GM19240 (cell line): ENCODE measurements at regions not wholly inside any gene's neighbourhood (a gene's known extent, or its start where the extent isn't known, plus 50 kb on each side); places are given as distances from the start of the nearest gene placed in this dataset.

Source experiments
- DNase-seq: peaks from one replicate; pipeline ENCODE4 v3.0.0; 2011; ENCODE audit warnings: low spot score; ENCODE audit not compliant: insufficient read length

DNA sequence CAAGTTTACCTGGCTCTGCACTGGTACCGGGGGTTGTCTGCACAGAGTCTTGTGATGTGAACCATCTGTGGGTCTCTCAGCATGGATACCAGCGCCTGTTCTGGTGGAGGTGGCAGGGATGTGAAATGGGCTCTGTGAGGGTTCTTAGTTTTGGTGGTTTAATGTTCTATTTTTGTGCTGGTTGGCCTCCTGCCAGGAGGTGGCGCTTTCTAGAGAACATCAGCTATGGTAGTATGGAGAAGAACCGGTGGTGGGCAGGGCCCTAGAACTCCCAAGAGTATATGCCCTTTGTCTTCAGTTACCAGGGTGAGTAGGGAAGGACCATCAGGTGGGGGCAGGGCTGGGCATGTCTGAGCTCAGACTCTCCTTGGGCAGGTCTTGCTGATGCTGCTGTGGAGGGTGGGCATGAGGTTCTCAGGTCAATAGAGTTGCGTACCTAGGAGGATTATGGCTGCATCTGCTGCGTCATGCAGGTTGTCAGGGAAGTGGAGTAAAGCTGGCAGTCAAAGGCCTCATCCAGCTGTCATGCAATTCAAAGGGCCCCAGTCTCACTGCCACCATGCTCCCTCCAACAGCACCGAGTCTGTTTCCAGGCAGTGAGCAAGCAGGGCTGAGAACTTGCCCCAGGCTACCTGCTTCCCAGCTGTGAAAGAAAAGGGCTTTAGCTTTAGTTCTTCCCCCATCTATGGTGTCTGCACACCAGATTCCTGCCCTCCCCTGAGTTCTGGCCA, 278.0 kb downstream of the METTL4 start:
- DNase-seq: no peak

DNA sequence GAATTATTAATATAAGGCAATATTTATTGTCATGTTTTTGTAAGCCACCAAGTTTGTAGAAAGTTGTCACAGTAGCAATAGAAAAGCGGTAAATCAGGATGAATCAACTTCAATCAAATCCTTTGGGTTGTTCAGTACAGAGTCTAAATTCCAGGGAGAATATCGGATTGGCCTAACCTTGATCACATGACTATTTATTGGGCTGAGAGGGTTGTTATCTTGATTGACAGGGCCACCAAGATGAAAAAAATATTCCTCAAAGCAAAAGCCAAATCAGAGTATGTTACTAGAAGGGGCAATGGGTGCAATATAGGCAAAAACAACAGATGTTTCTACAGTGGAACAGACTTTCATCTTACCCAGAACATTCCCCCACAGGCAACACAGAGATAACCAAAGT, 270.0 kb downstream of the METTL4 start:
- DNase-seq: no peak

DNA sequence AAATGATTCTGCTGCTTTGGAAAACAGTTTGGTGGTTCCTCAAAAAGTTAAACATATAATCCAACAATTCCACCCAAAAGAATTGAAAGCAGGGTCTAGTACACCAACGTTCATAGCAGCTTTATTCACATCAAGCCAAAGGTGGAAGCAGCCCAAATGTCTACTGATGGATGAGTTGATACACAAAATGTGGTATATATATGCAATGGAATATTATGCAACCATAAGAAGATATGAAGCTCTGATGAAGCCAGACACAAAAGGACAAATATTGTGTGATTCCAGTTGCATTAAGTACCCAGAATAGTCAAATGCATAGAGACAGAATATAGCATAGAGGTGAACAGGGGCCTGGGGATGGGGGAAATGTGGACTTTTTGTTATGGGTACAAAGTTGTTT, 269.3 kb downstream of the METTL4 start:
- no peak for DNase-seq

DNA sequence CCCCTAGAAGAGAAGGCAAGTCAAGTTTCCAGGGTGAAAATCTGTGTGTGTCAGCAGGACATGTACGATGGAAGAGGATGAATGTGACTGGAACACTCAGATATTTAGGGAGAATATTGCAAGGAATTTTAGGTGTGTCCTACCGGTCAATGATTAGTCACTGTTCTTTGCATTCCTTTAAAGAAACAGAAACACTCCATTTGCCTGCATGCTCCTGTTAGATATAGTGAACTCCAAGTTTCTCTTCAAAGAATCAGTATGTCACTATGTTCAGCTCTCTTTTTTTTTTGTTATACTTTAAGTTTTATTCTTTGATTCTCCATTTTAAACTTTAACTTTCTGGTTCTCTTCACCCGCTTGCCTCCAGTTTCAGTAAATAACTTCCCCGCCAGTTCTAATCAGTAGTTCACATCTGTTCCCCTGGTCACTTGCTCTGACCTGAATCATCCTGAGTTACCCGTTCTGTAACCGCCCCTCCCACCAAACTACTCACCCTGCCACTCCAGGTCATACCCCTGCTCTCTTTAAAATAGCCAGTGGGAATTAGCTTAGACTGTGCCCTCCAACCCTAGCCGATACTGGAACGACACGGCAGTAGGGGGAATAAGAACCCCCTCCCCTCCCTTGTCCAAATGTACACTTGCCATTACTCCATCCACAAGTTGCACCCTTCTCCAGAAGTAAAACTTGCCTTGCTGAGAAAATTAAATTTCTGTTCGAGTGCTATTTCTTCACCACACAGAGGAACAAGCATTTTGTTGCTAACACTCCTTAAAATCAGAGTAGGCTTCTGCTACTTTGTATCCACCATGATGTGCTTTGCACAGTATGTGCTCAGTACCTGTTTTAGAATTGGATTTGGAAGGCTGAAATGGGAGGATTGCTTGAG, 268.4 kb downstream of the METTL4 start:
- DNase-seq: no peak

DNA sequence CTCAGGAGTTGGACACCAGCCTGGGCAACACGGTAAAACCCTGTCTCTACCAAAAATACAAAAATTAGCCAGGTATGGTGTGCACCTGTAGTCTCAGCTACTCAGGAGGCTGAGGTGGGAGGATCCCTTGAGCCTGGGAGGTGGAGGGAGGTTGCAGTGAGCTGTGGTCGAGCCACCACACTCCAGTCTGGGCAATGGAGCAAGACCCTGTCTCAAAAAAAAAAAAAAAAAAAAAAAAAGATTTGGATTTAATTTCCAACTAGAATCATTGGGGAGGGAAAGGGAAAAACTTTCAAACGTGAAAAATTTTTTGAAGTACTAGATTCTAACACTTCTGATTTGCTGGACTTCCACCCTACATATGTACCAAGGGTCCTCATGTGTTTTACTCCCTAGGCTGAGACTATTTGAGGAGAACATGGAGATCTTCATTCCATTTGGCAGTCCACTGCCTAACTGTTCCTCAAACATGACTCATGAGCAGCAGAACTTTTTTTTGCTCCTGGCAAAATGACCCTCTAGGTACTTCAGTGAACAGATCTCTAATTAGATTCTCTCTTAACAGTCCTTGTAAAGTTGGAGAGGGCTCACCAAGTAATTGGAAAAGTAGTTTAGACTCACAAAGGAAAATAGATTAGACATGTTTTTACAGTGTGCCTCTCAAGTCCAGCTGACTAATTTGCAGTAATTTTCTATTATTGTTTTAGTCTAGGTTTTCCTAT, 267.6 kb downstream of the METTL4 start:
- no peak for DNase-seq

DNA sequence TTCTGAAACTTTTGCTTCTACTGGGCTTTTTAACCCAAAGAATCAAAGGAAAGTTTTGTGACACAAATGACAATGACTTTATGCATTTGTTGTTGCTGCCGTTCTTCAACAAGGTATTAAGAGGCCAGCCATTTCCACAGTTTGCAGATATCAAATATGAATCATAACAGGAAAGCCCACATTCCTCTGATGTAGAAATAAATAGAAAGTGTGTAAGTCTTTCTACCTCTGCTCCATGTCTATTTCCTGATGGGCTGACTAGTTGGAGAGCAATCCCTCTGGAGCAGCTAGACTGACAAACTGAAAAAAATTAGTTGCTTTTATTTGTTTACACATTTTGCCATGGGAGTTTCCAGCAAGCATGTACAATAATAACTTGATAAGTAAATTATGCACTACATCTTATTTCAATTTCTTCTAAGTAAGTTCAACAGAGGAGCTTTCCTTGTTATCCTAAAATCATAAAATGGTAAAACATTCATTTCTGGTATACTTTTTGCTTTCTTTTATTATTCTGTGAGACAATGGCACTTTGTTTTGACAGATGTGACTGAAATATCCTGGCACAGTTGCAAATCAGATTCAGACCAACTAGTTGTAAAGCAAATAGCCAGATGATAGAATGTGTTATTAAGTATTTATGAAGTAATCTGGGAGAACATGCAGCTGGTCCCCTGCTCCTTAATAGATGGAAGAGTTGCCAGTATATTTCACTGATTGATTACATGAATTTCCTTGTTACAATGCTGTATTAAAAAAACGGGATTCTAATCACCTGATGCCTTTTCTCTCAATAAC, 266.7 kb downstream of the METTL4 start:
- no peak for DNase-seq

DNA sequence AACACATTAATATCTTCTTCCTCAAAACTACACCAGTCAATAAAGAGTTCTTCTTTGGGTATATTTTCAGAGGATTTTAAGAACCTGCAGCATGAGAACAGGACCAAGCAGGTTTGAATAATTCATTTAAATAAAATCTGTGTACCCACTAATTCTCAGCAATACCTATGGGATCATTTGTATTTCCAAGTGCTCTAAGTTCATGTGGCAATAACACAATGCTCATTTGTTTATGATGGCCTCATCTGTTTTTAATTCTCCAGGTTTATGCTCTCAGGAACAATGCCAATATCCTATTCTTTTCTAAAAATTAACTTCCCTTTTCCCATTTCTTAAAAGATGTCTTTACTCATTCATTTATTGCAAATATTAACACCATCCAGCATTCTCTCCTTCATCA, 264.7 kb downstream of the METTL4 start:
- DNase-seq: no peak

DNA sequence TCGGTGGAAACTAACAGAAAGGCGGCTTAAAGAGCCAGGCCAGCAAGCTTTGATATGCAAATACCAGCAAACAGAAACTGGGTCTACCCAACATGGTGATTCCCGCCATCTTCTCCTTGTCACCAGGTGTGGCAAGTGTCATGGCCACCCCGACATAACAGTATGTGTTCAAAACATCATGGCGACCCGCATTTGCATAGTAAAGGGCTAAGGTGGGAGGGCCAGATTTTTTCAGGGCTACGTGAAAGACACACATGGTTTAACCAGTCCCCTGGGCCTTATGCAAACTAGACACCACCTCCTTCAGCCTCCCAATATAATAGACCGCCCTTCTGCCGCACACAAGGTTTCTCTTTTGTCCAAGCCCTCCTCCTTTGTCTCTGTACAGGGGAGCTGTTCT, 260.4 kb downstream of the METTL4 start:
- no peak for DNase-seq

DNA sequence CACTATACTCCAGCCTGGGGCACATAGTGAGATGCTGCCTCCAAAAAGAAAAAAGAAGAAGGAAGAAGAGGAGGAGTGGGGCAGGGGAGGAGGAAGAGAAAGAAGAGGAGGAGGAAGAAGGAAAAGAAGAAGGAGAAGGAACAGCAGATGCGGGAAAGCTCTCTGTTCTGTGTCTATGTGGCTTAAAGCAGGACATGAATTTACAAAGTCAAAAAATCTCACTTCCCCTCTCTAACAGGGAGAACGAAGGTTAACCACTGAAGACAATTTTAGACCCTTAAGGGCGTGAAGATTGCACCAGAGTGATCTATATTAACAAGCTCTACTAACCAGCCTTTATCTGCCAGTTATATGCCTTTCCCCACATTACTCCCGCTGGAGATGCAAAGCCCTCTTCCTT, 258.9 kb downstream of the METTL4 start:
- no peak for DNase-seq

DNA sequence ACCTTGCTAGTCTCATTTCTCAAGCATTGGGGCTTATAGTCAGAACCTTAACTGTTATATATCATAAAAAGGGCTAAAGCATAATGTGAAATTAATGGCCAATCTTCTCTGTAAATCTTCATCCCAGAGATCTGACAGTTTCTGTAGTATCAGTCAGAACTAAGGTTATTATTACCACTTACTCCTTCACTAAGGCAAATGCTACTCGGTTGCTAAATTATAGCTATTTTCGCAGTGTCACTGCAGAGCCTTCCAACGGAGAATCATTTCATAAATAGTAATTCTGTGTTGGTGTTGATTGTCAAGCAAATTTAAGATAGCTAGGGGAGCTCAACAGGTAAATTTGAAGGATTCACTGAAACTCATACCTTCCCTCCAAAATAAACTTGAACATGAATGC, 258.0 kb downstream of the METTL4 start:
- DNase-seq: no peak

DNA sequence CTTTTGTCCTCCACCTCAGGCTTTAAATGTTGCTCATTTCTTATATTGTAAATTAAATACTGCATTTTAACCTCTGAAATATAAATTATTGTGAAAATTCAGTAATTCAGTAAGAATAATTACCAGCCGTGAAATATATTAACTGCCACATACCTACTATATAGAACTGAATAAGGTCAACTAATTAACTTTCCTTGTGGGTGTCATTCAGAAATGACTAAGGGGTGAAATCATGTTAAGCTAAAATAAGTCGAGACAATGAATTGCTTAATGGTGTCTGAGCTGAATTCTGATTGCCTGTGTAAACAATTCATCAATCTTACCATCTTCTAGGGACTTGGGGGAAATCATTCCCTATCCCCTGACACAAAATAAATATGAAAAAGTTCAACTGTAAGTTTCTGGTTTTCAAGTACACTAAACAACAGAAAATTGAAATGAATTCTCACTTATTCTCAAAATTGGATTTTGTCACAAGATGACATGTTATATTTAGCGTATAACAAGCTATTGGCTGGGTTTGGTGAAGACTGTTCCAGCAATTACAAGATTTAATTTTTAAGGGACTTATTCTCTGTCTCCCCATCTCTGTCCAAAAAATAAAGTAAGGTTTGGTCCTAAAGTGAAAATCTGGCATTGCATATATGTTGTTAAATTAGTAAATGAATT, 255.1 kb downstream of the METTL4 start:
- no peak for DNase-seq

DNA sequence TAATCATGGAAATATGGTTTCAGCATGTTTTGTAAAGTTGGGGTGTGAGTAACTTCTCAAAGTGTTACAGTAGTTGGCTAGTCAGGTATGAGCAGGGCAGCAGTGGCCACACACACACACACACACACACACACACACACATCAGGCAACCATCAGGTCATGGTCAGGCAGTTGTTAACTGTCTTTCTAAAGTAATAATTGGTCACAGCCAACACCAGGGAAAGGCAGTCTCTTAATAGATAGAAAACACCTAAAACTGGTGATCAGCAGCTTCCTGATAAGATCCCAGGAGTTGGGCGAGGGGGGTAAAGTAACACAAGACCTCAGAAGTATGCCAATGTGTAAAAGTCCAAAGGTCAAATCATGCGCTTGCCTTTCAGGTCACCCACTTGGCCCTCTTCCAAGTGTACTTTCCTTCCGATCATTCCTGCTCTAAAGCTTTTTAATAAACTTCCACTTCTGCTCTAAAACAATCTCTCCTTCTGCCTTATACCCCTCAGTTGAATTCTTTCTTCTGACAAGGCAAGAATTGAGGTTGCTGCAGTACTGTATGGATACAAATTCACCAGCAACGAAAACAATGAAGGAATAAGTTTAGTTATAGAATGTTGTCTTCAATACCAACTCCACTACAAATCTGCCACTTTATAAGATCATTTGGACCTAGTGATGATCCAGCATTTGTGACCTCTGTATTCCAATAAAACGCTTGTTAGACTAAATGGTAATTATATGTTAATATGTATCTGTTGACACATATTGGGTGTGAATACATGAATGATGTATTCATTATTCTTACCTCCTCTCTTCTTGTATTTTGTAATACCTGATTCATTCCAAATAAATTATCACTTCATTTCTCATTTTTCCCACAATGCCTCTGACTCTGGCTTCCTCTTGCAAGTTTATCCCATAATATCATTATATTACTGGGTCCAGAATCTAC, 254.3 kb downstream of the METTL4 start:
- DNase-seq: no peak

DNA sequence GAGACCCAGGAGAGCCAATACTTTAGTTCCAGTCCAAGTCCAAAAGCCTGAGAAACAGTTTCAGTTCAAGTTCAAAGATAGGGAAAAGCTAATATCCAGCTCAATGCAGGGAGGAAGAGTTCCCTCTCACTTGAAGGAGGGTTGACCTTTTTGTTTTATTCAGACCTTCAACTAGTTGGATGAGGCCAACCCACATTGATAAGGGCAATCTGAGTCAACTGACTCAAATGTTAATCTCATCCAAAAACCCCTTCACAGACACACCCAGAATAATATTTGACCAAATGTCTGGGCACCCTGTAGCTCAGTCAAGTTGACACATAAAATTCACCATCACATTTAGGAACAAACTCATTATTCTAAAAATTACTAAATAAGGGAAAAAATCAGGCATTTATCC, 246.8 kb downstream of the METTL4 start:
- no peak for DNase-seq

DNA sequence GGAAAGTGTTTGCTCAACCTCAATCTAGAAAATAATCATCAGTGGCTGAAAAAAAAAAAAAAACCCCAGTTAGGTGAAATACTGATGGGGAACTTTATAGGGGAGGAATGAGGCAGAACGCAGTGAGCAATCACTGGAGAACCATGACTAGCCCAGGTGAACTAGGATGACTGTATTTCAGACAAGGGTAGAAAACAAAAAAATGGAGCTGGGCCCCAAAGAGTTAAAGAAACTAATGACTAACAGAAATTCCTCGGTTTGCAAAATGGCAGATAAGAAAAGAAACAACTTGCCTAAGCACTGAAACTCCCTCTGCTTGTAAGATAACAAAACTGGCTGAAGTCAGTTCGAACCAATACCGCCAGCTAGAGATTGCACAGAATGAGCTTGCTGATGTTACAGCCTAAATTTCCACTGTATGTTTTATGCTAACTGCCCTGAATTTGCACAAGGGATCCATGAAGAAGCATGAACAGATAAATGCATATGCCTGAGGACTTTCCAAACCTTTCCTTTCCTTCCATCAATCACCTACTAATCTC, 245.9 kb downstream of the METTL4 start:
- DNase-seq: no peak

DNA sequence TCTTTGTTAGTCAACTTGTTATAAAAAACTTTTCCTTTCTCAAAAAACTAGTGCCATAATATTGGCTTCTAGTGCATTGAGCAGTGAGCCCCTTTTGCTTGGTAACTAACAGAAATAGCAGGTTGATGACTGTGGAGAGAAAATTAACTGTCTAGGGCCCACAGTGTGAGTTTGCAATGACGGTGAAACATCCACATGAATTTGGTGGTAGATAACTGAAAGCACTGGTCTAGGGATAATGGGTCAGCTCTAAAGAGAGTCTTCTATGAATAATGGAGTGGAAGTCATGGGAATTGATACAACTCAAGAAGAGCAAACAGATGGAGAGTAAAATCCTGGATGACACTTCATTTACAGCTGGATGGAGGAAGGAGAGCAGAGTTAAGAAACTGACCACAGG, 245.4 kb downstream of the METTL4 start:
- DNase-seq: no peak

DNA sequence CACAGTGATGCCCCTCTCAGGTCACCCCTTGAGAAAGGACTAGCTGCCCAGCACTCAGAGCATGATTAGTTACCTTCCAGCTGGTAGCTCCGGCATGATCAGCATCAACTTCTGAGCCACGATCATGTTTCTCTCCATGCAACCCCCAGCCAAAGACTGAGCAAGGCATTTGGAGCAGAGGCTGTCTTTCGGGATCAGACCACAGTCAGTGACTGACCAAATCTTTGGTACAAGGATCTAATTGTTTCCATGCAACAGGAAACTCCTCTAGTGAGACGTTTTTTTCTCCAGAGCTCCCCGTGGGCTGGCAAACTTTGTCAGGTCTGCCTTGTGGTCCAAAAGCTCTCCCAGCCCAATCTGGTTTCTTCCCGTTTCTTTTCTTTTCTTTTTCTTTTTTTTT, 244.3 kb downstream of the METTL4 start:
- no peak for DNase-seq

DNA sequence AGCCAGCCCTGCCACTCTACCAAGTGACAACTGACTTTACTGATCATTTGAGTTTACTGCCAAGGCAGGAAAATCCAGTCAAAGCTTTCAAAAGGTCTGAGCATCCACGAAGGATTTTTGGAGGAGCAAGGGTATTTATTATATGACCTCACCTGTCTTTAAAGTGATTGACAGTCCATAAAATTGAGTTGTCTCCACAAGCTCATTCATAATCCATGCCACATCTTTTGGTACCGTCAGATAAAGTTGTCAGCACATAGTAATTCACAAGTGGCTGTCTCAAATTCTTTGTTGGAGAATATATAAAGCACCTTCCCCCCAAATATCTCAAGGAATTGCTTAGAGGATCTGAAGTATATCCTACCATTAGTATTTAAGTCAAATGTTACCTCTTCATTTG, 240.5 kb downstream of the METTL4 start:
- no peak for DNase-seq

DNA sequence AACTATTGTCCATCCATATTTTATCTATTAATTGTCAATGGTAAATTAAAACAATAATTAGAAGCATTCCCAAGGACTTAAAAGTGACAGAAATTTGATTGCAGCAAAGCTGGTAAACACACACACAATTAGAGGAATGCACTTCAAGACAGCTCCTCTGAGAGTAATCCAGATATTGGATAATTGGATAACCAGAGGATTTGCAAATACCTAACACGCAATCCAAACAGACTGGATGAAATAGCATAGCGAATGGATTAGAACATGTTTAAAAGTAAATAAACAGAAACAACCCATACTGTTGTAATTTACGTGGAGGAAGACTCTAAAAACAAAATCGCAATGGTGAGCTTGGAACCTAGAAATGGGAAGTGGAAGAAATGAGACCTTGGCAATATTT, 239.8 kb downstream of the METTL4 start:
- DNase-seq: no peak

DNA sequence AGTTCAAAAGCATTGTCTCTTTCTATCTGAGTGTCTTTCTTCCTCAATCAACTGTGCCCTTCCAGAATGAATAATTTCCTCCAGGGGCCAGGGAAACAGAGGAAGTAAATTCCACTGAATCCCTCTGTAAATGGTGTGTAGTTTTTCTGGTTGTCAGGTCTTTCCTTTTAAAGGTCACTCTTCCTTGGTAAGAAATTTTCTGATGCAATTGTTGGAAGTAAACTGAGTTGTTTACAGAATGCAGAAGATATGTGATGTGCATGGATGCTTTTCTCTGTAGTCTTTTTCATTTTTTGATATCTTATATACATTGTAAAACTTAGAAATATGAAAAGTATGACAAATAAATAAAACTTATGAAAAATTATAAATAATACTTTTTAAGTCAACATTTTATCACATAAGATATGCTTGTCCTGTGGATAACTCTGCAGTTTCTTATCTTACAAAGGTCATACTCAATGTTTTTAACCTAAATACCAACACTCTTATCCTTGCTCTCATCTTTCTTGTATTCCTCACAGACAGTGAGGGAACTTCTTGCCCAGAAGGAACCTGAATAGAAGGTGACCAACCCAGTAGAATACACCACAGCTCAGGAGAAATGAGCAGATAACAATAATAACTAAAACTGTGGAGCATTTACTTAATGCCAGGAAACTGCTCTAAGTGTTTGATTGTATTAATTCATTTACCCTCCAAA, 234.5 kb downstream of the METTL4 start:
- no peak for DNase-seq
